B cell (primary cell): ENCODE measurements at regions not wholly inside any gene's neighbourhood (a gene's known extent, or its start where the extent isn't known, plus 50 kb on each side); places are given as distances from the start of the nearest gene placed in this dataset.

Source experiments
- CTCF ChIP-seq: fragments of 200-600 bp; IDR thresholded peaks from one replicate; pipeline ENCODE4 v1.8.0; 2022; ENCODE audit warnings: antibody characterized with exemption, mild to moderate bottlenecking
- EZH2 ChIP-seq: IDR thresholded peaks from 2 replicates; pipeline ENCODE4 v1.6.1; 2012; ENCODE audit warnings: borderline replicate concordance, low read depth, mild to moderate bottlenecking, moderate library complexity, low read length; ENCODE audit not compliant: insufficient read depth, poor library complexity, severe bottlenecking

DNA sequence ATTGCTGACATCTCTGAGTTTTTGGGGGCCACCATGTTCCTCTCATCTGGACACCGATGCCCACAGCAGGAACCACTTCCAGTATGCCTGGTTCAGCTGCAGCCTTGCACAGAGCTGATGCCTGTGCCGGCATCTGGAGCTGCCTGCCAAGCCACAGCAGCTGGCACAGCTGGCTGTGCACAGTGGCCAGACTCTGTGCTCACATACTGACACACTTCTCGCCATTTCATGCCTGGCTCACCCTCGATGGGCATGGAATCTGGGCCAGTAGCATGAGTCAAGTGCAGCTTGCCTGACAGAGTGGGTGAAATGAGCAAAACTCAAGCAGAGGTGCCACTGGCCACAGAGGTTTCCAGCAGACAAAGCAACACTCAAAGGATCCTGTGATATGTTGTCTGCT is 863.4 kb downstream of the DNAH5 start:
- TF ChIP-seq CTCF (no peak), EZH2 (no peak)
